HCT116 (cell line): ENCODE measurements at regions not wholly inside any gene's neighbourhood (a gene's known extent, or its start where the extent isn't known, plus 50 kb on each side); places are given as distances from the start of the nearest gene placed in this dataset.

Experiments
- ATAC-seq: fragments of 200-7000 bp; cut with Tn5 transposase; 2 replicates; pipeline ENCODE4 v1.9.1; 2020; ENCODE audit warnings: mild to moderate bottlenecking, moderate library complexity
- BruUV-seq: library from RNA; stranded (reverse); fragments of 400-500 nt; replicated peaks from 2 replicates; lab custom pipeline; 2021; lab: Mats Ljungman, UMichigan
- CTCF ChIA-PET: fragments of 300-600 bp; sonication (Branson Sonifier 250); formaldehyde crosslinking; loops from one replicate; lab custom pipeline; 2021; ENCODE audit warnings: antibody characterized with exemption; lab: Charles Lee
- POLR2A ChIA-PET: fragments of 300-600, 350-600 bp; sonication (Branson Sonifier 250); formaldehyde crosslinking; loops from one replicate; lab custom pipeline; 2021; ENCODE audit warnings: antibody characterized with exemption; lab: Charles Lee
- RAD21 ChIA-PET, 2 experiments: fragments of 300-600 bp; sonication (Branson Sonifier 250); formaldehyde crosslinking; loops; one replicate each; lab custom pipeline; 2023; ENCODE audit warnings: low total read pairs in 2 of 2; ENCODE audit not compliant: uncharacterized antibody in 2 of 2, unreplicated experiment in 2 of 2, low non-redundant PET in 1 of 2; lab: Charles Lee
- DNase-seq: peaks from one replicate; pipeline ENCODE4 v3.0.0-alpha.2; 2010; ENCODE audit warnings: low read depth, low spot score
- H2AFZ ChIP-seq: fragments of 200-600 bp; shearing (Covaris generic), sonication (generic); 2 replicates; pipeline ENCODE4 v1.6.1; 2017; ENCODE audit warnings: low read depth, mixed run types, mixed read lengths, antibody characterized with exemption, low read length; ENCODE audit not compliant: poor library complexity, severe bottlenecking
- H3K27ac ChIP-seq: 2 replicates; pipeline ENCODE4 v1.5.1; 2012; ENCODE audit warnings: low read depth, low read length
- H3K27me3 ChIP-seq: fragments of 200-600 bp; sonication (generic); 2 replicates; pipeline ENCODE4 v1.6.1; 2016; ENCODE audit warnings: mixed run types, low read length, mixed read lengths; ENCODE audit not compliant: insufficient read depth
- H3K36me3 ChIP-seq, 2 experiments: fragments of 200-500 bp in 1 of 2; fragments of 200-600 bp in 1 of 2; sonication (Bioruptor generic) in 1 of 2; sonication (generic) in 1 of 2; 2 replicates each; pipeline versions ENCODE4 v1.5.1 to v1.6.1; 2014 to 2016; ENCODE audit warnings: low read length in 2 of 2, inconsistent platforms in 1 of 2, mixed read lengths in 1 of 2, mixed run types in 1 of 2; ENCODE audit not compliant: insufficient read depth in 2 of 2, control insufficient read depth in 1 of 2
- H3K4me1 ChIP-seq, 2 experiments: fragments of 200-600 bp in 1 of 2; sonication (generic) in 1 of 2; 2 replicates each; pipeline versions ENCODE4 v1.5.1 to v1.6.1; 2012 to 2017; ENCODE audit warnings: low read length in 2 of 2, inconsistent platforms in 1 of 2, mild to moderate bottlenecking in 1 of 2, mixed read lengths in 1 of 2, mixed run types in 1 of 2, moderate library complexity in 1 of 2; ENCODE audit not compliant: insufficient read depth in 2 of 2, control insufficient read depth in 1 of 2
- H3K4me2 ChIP-seq: fragments of 200-600 bp; sonication (generic); 2 replicates; pipeline ENCODE4 v1.6.1; 2017; ENCODE audit warnings: mixed run types, low read length, mixed read lengths
- H3K4me3 ChIP-seq, 2 experiments: fragments of 200-600 bp in 1 of 2; sonication (generic) in 1 of 2; replicated peaks in 1 of 2; 2 replicates each; pipeline ENCODE4 v1.5.1; 2011 to 2016; ENCODE audit warnings: low read length in 2 of 2, control low read depth in 1 of 2, low read depth in 1 of 2, mild to moderate bottlenecking in 1 of 2, mixed read lengths in 1 of 2, mixed run types in 1 of 2
- H3K79me2 ChIP-seq: fragments of 200-600 bp; sonication (generic); 2 replicates; pipeline ENCODE4 v1.6.1; 2017; ENCODE audit warnings: mild to moderate bottlenecking, mixed run types, low read length, moderate library complexity, mixed read lengths; ENCODE audit not compliant: insufficient read depth
- H3K9ac ChIP-seq: fragments of 200-600 bp; sonication (generic); 2 replicates; pipeline ENCODE4 v1.6.1; 2016; ENCODE audit warnings: low read length, mixed read lengths
- H3K9me2 ChIP-seq: fragments of 200-600 bp; sonication (generic), shearing (Covaris generic); 2 replicates; pipeline ENCODE4 v1.6.1; 2017; ENCODE audit warnings: mixed run types, mild to moderate bottlenecking, moderate library complexity; ENCODE audit not compliant: insufficient read depth
- H3K9me3 ChIP-seq, 2 experiments: fragments of 200-500 bp in 1 of 2; fragments of 200-600 bp in 1 of 2; sonication (Bioruptor generic) in 1 of 2; sonication (generic) in 1 of 2; 2 replicates each; pipeline ENCODE4 v1.6.1; 2014 to 2017; ENCODE audit warnings: low read length in 2 of 2, mixed read lengths in 2 of 2, inconsistent platforms in 1 of 2, low read depth in 1 of 2, mild to moderate bottlenecking in 1 of 2, mixed run types in 1 of 2, moderate library complexity in 1 of 2; ENCODE audit not compliant: control insufficient read depth in 1 of 2, insufficient read depth in 1 of 2
- H4K20me1 ChIP-seq: fragments of 200-600 bp; sonication (generic), shearing (Covaris generic); 2 replicates; pipeline ENCODE4 v1.6.1; 2017; ENCODE audit warnings: mixed run types, mild to moderate bottlenecking, moderate library complexity; ENCODE audit not compliant: insufficient read depth
- CBX3 ChIP-seq: IDR thresholded peaks from 2 replicates; pipeline ENCODE4 v1.6.1; 2012; ENCODE audit warnings: low read depth
- EZH2phosphoT487 ChIP-seq: fragments of 200-600 bp; IDR thresholded peaks from 2 replicates; pipeline ENCODE4 v1.6.1; 2018; ENCODE audit warnings: antibody characterized with exemption, borderline replicate concordance
- POLR2A ChIP-seq: IDR thresholded peaks from 2 replicates; pipeline ENCODE4 v1.7.0; 2011; ENCODE audit warnings: borderline replicate concordance; ENCODE audit not compliant: insufficient read depth, insufficient read length; ENCODE audit errors: extremely low read depth
- POLR2AphosphoS5 ChIP-seq: IDR thresholded peaks from 2 replicates; pipeline ENCODE4 v1.6.1; 2011; ENCODE audit warnings: mild to moderate bottlenecking, low read depth, low read length, moderate library complexity
- RAD21 ChIP-seq: IDR thresholded peaks from 2 replicates; pipeline ENCODE4 v1.6.1; 2012; ENCODE audit warnings: low read depth, mild to moderate bottlenecking
- SIN3A ChIP-seq: IDR thresholded peaks from 2 replicates; pipeline ENCODE4 v1.6.1; 2012; ENCODE audit warnings: low read depth
- SRF ChIP-seq: IDR thresholded peaks from 2 replicates; pipeline ENCODE4 v1.6.1; 2012; ENCODE audit warnings: low read depth
- ZFX ChIP-seq: fragments of 450-650 bp; IDR thresholded peaks from 2 replicates; pipeline ENCODE4 v1.6.1; 2017
- intact Hi-C: fragments of 100-400 bp; cut with micrococcal nuclease; formaldehyde crosslinking; loops from 2 replicates; pipeline ENCODE4 v1.10.0; 2022
- TF ChIP-seq, protein P1 (sequence below): IDR thresholded peaks from 2 replicates; pipeline ENCODE4 v1.6.1; 2012
- TF ChIP-seq, protein P2 (sequence below), 3 experiments: fragments of 200-600 bp in 1 of 3; sonication (generic) in 1 of 3; IDR thresholded peaks in 2 of 3; conservative IDR thresholded peaks in 1 of 3; 2 replicates each; pipeline ENCODE4 v1.5.1; 2012 to 2017; ENCODE audit warnings: low read depth in 2 of 3, low read length in 2 of 3, antibody characterized with exemption in 1 of 3, borderline replicate concordance in 1 of 3, control low read depth in 1 of 3, mild to moderate bottlenecking in 1 of 3, mixed read lengths in 1 of 3, mixed run types in 1 of 3, moderate library complexity in 1 of 3; ENCODE audit not compliant: insufficient read depth in 1 of 3
- TF ChIP-seq, protein P3 (sequence below): IDR thresholded peaks from 2 replicates; pipeline ENCODE4 v1.6.1; 2012

DNA sequence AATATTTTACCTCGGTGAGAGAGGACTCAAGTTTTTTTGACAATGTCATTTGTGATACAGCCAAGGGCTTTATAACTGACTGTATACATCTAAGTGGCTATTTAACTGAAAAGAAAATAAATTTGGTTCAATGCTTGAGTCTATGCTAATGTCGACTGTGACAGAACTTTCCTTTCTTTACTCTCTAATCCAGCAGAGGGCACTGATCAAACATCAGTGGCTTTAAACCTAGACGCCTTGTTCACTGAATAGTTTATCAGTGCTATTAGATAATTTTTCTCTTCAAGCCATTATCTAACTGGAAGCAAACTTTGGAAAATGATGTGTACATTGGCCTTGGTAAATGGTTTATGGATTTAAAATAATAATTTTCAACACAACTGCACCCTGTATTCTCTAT is 285.1 kb downstream of the CHL1 start:
- BruUV-seq, result no TSS peak
- no peak for DNase-seq
- intact Hi-C loops, result no loop called here

DNA sequence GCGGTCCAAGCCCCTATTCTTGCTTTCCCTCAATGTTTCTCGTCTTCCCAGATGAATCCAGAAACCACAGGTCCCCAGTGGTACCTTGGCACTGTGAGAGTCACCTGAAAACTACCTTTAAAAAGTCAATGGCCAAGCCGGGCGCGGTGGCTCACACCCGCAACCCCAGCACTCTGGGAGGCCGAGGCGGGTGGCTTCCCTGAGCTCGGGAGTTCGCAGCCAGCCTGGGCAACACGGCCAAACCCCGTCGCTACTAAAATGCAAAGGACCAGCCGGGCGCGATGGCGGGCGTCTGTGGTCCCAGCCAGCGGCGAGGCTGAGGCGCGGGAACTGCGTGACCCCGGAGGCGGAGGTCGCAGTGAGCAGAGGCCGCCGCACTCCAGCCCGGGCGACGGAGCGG is 285.9 kb downstream of the CHL1 start:
- no peaks in the 10 kb centered on the region for H4K20me1 ChIP-seq
- RAD21 ChIA-PET, result no interaction called here
- no peak overlapping the region for H3K27ac ChIP-seq
- peaks cover 0 to 10% of the 10 kb centered on the region in 2 experiments; a peak in 2 of 4 replicates for H3K9me3 ChIP-seq
- H3K9ac ChIP-seq, result no peak overlapping the region
- CTCF ChIA-PET, result no interaction called here
- no peaks in the 10 kb centered on the region for H3K4me1 ChIP-seq
- no peaks in the 10 kb centered on the region for H3K27me3 ChIP-seq
- no peak for DNase-seq
- no peak overlapping the region for H3K4me3 ChIP-seq
- intact Hi-C loops, result no loop called here
- no peaks in the 10 kb centered on the region for H3K36me3 ChIP-seq
- H3K4me2 ChIP-seq, result no peak overlapping the region
- no peaks in the 10 kb centered on the region for H3K79me2 ChIP-seq
- no TSS peak for BruUV-seq
- H2AFZ ChIP-seq, result no peak overlapping the region
- POLR2A ChIA-PET, result no interaction called here
- ATAC-seq, result no peak
- H3K9me2 ChIP-seq, result no peaks in the 10 kb centered on the region
- no peak for TF ChIP-seq SIN3A
- no peak for TF ChIP-seq RAD21
- TF ChIP-seq CBX3, result no peak
- TF ChIP-seq ZFX, result no peak
- TF ChIP-seq, protein P1, sequence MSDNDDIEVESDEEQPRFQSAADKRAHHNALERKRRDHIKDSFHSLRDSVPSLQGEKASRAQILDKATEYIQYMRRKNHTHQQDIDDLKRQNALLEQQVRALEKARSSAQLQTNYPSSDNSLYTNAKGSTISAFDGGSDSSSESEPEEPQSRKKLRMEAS, result no peak
- no peak for TF ChIP-seq SRF
- TF ChIP-seq POLR2AphosphoS5, result no peak
- TF ChIP-seq, protein P2, sequence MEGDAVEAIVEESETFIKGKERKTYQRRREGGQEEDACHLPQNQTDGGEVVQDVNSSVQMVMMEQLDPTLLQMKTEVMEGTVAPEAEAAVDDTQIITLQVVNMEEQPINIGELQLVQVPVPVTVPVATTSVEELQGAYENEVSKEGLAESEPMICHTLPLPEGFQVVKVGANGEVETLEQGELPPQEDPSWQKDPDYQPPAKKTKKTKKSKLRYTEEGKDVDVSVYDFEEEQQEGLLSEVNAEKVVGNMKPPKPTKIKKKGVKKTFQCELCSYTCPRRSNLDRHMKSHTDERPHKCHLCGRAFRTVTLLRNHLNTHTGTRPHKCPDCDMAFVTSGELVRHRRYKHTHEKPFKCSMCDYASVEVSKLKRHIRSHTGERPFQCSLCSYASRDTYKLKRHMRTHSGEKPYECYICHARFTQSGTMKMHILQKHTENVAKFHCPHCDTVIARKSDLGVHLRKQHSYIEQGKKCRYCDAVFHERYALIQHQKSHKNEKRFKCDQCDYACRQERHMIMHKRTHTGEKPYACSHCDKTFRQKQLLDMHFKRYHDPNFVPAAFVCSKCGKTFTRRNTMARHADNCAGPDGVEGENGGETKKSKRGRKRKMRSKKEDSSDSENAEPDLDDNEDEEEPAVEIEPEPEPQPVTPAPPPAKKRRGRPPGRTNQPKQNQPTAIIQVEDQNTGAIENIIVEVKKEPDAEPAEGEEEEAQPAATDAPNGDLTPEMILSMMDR (IDR thresholded peaks at IDR 0.05 in 2 of 3, conservative IDR thresholded peaks at IDR 0.05 in 1 of 3; ENCODE audit: borderline replicate concordance in 1 of 3, insufficient read depth in 1 of 3, low read depth in 2 of 3, low read length in 2 of 3), result no peak

More for the DNA sequence above, 285.1 kb downstream of the CHL1 start:
- no peaks in the 10 kb centered on the region for H4K20me1 ChIP-seq
- H3K27me3 ChIP-seq, result no peaks in the 10 kb centered on the region
- no peaks in the 10 kb centered on the region for H3K79me2 ChIP-seq
- ATAC-seq, result no peak
- ChIA-PET POLR2A (no interaction called here), CTCF (no interaction called here), RAD21 (no interaction called here)
- TF ChIP-seq ZFX (no peak), EZH2phosphoT487 (no peak), SRF (no peak), POLR2A (no peak)
- TF ChIP-seq, protein P2 (IDR thresholded peaks at IDR 0.05 in 2 of 3, conservative IDR thresholded peaks at IDR 0.05 in 1 of 3; ENCODE audit: borderline replicate concordance in 1 of 3, insufficient read depth in 1 of 3, low read depth in 2 of 3, low read length in 2 of 3), result no peak
- TF ChIP-seq, protein P3, sequence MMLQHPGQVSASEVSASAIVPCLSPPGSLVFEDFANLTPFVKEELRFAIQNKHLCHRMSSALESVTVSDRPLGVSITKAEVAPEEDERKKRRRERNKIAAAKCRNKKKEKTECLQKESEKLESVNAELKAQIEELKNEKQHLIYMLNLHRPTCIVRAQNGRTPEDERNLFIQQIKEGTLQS, result no peak
- H2AFZ ChIP-seq, result no peak overlapping the region
- H3K27ac ChIP-seq, result no peak overlapping the region
- H3K4me1 ChIP-seq, result no peaks in the 10 kb centered on the region
- H3K4me3 ChIP-seq, result no peak overlapping the region
- no peaks in the 10 kb centered on the region for H3K36me3 ChIP-seq
- no peak overlapping the region for H3K9ac ChIP-seq
- H3K9me2 ChIP-seq, result no peaks in the 10 kb centered on the region
- H3K4me2 ChIP-seq, result no peak overlapping the region
- H3K9me3 ChIP-seq, result peaks cover 0 to 18% of the 10 kb centered on the region in 2 experiments; a peak in 2 of 4 replicates
